Prostate gland (tissue), 2 donors: ENCODE measurements at regions not wholly inside any gene's neighbourhood (a gene's known extent, or its start where the extent isn't known, plus 50 kb on each side); places are given as distances from the start of the nearest gene placed in this dataset.

ENCODE experiments used
- POLR2A ChIP-seq: fragments of 450-650 bp; IDR thresholded peaks from one replicate; pipeline ENCODE4 v1.6.1; 2016; ENCODE audit warnings: antibody characterized with exemption, mild to moderate bottlenecking
- TF ChIP-seq, protein P1 (sequence below), 4 experiments: fragments of 200-600 bp in 2 of 4; fragments of 450-650 bp in 2 of 4; sonication (generic) in 2 of 4; IDR thresholded peaks; 1 replicate in 3 of 4; 2 replicates in 1 of 4; pipeline ENCODE4 v1.5.1; 2016 to 2019; ENCODE audit warnings: antibody characterized with exemption in 4 of 4, mild to moderate bottlenecking in 2 of 4, moderate library complexity in 2 of 4

DNA sequence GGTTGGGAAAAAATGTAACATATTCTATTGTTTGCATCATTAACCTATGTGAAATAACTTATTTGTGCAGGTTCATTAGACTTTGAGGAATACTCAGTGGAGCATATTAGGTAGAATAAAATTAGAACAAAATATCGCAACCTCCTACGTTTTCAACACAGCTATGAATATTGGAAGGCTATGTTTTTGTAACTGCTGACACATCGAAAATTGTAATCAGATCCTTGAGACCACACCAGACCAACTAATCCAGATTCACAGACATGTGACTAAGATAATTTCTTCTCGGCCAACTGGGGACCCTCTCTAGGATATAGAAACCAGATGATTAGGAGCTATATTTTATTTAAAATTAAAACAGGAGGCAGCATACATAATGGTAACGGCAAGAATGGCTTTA, 77.5 kb upstream of the VWC2 start:
- TF ChIP-seq, protein P1, sequence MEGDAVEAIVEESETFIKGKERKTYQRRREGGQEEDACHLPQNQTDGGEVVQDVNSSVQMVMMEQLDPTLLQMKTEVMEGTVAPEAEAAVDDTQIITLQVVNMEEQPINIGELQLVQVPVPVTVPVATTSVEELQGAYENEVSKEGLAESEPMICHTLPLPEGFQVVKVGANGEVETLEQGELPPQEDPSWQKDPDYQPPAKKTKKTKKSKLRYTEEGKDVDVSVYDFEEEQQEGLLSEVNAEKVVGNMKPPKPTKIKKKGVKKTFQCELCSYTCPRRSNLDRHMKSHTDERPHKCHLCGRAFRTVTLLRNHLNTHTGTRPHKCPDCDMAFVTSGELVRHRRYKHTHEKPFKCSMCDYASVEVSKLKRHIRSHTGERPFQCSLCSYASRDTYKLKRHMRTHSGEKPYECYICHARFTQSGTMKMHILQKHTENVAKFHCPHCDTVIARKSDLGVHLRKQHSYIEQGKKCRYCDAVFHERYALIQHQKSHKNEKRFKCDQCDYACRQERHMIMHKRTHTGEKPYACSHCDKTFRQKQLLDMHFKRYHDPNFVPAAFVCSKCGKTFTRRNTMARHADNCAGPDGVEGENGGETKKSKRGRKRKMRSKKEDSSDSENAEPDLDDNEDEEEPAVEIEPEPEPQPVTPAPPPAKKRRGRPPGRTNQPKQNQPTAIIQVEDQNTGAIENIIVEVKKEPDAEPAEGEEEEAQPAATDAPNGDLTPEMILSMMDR (IDR thresholded peaks at IDR 0.05) = no peak
- TF ChIP-seq POLR2A = no peak
